Karpas-422 (cell line): ENCODE measurements at regions not wholly inside any gene's neighbourhood (a gene's known extent, or its start where the extent isn't known, plus 50 kb on each side); places are given as distances from the start of the nearest gene placed in this dataset.

Source experiments
- DNase-seq: peaks from one replicate; pipeline ENCODE4 v3.0.0-alpha.2; 2015
- H2AFZ ChIP-seq: fragments of 200-600 bp; sonication (generic); 2 replicates; pipeline ENCODE4 v1.6.1; 2014; ENCODE audit warnings: antibody characterized with exemption, low read length, mixed read lengths
- H3K27ac ChIP-seq: fragments of 200-600 bp; sonication (generic); 2 replicates; pipeline ENCODE4 v1.5.1; 2014; ENCODE audit warnings: mild to moderate bottlenecking, low read length, moderate library complexity
- H3K27me3 ChIP-seq: fragments of 200-600 bp; sonication (generic); 2 replicates; pipeline ENCODE4 v1.6.1; 2014; ENCODE audit warnings: low read length, mixed read lengths
- H3K36me3 ChIP-seq: fragments of 200-600 bp; sonication (generic); 2 replicates; pipeline ENCODE4 v1.6.1; 2014; ENCODE audit warnings: low read length, mixed read lengths; ENCODE audit not compliant: insufficient read depth
- H3K4me1 ChIP-seq: fragments of 200-600 bp; sonication (generic); 2 replicates; pipeline ENCODE4 v1.6.1; 2014; ENCODE audit warnings: mild to moderate bottlenecking, low read length, mixed read lengths
- H3K4me2 ChIP-seq: fragments of 200-600 bp; sonication (generic); 2 replicates; pipeline ENCODE4 v1.6.1; 2014; ENCODE audit warnings: low read length, low read depth, mild to moderate bottlenecking; ENCODE audit not compliant: poor library complexity, severe bottlenecking
- H3K4me3 ChIP-seq: fragments of 200-600 bp; sonication (generic); 2 replicates; pipeline ENCODE4 v1.5.1; 2014; ENCODE audit warnings: mild to moderate bottlenecking, antibody characterized with exemption, low read length, mixed read lengths
- H3K79me2 ChIP-seq: fragments of 200-600 bp; sonication (generic); 2 replicates; pipeline ENCODE4 v1.6.1; 2014; ENCODE audit warnings: mild to moderate bottlenecking, low read length, mixed read lengths
- H3K9ac ChIP-seq: fragments of 200-600 bp; sonication (generic); 2 replicates; pipeline ENCODE4 v1.6.0; 2014; ENCODE audit warnings: low read length
- H3K9me2 ChIP-seq: fragments of 200-600 bp; sonication (generic), shearing (Covaris generic); replicated peaks from 2 replicates; pipeline ENCODE4 v1.6.0; 2014; ENCODE audit warnings: mild to moderate bottlenecking, low read length, moderate library complexity; ENCODE audit not compliant: insufficient read depth
- H3K9me3 ChIP-seq: fragments of 300-700, 200-600 bp; sonication (generic); 2 replicates; pipeline ENCODE4 v1.6.1; 2014; ENCODE audit warnings: low read length, mixed read lengths
- H4K20me1 ChIP-seq: fragments of 200-600 bp; sonication (generic); 2 replicates; pipeline ENCODE4 v1.6.1; 2014; ENCODE audit warnings: mild to moderate bottlenecking, antibody characterized with exemption, low read length, low read depth; ENCODE audit not compliant: insufficient read depth

DNA sequence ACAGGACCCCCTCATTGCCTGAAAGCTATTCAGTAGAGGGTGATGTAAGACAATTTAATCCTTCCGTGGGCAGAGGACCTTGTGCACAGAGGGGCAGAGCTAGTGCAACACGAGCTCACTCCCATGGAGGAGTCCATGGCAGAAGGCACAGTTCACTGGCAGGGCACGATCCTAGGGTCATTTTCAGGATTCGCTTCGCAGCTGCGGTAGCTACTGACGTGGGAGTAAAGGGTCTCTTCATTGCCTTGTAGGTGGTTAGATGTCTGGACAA lies 207.8 kb downstream of the FOXO1 start:
- no peaks in the 10 kb centered on the region for H3K9me3 ChIP-seq
- H2AFZ ChIP-seq, result no peak overlapping the region; the same call in 1 of the 2 replicates
- H3K4me1 ChIP-seq, result peaks cover 40% of the 10 kb centered on the region
- peak overlapping the region; percentile 33 for H3K4me2 ChIP-seq
- no peak overlapping the region for H3K27ac ChIP-seq
- H3K9me2 ChIP-seq, result no peaks in the 10 kb centered on the region
- DNase-seq, result no peak
- peak overlapping the region; percentile 34; the same call in 1 of the 2 replicates for H3K4me3 ChIP-seq
- H3K79me2 ChIP-seq, result no peaks in the 10 kb centered on the region
- H3K36me3 ChIP-seq, result no peaks in the 10 kb centered on the region
- H3K9ac ChIP-seq, result 0 out of 2 replicates have a peak overlapping the region, but pooled peaks have one; percentile 7
- no peaks in the 10 kb centered on the region for H4K20me1 ChIP-seq
- H3K27me3 ChIP-seq, result no peaks in the 10 kb centered on the region

DNA sequence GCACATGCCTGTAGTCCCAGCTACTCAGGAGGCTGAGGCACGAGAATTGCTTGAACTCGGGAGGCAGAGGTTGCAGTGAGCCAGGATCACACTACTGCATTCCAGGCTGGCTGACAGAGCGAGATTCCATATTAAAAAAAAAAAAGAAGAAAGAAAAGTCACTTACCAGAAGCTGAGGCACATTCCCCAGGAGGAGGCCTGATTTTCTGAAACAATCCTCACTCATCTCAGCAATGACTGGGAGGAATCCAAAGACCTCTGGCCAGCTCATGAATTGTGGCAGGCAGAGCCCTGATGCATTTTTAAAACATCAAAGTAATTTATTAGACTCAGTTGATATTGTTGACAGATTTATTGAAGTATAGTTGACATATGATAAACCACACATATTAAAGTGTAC lies 206.3 kb downstream of the FOXO1 start:
- Histone ChIP-seq H3K79me2 (no peaks in the 10 kb centered on the region), H3K9me2 (no peaks in the 10 kb centered on the region), H3K9ac (no peak overlapping the region), H3K27me3 (no peaks in the 10 kb centered on the region), H3K36me3 (no peaks in the 10 kb centered on the region), H3K27ac (no peak overlapping the region), H4K20me1 (no peaks in the 10 kb centered on the region), H3K4me2 (no peak overlapping the region), H3K4me1 (peaks cover 55% of the 10 kb centered on the region), H3K9me3 (no peaks in the 10 kb centered on the region), H3K4me3 (no peak overlapping the region), H2AFZ (no peak overlapping the region)
- no peak for DNase-seq

DNA sequence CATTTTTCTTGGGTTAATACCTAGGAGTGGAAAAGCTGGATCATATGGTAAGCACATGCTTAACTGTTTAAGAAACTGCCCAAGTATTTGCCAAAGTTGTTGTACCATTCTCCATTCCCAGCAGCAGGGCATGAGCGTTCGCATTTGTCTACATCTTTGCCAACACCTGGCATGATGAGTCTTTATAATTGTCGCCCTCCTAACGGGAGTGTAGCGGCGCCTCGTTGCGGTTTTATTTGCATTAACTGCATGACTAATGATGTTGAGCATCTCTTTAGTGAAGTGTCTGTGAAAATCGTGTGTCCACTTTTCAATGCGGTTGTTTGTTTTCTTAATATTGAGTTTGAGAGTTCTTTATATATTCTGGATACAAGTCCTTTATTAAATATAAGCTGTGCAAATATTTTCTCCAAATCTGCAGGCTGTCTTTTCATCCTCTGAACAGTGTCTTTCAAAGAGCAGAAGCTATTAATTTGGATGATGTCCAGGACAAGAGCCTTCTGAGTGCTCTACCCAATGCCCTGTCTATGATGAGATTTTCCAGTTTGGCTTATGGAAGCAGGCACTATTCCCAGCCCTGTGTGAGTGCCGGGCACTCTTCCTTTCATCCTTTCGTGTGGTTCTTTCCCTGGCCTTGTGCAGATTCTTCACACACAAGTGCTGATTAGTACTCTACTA lies 202.0 kb downstream of the FOXO1 start:
- H3K4me3 ChIP-seq, result peak overlapping the region; percentile 36
- H3K4me1 ChIP-seq, result peaks cover 32% of the 10 kb centered on the region
- H3K4me2 ChIP-seq, result peak overlapping the region; percentile 73
- H3K9ac ChIP-seq, result peak overlapping the region; percentile 56
- no peaks in the 10 kb centered on the region for H3K36me3 ChIP-seq
- H3K9me2 ChIP-seq, result no peaks in the 10 kb centered on the region
- H3K27me3 ChIP-seq, result no peaks in the 10 kb centered on the region
- peak overlapping the region; percentile 55; the same call in 1 of the 2 replicates for H2AFZ ChIP-seq
- no peaks in the 10 kb centered on the region for H3K79me2 ChIP-seq
- peak overlapping the region; percentile 53 for H3K27ac ChIP-seq
- H4K20me1 ChIP-seq, result no peaks in the 10 kb centered on the region
- peak; percentile 89 for DNase-seq
- no peaks in the 10 kb centered on the region for H3K9me3 ChIP-seq

DNA sequence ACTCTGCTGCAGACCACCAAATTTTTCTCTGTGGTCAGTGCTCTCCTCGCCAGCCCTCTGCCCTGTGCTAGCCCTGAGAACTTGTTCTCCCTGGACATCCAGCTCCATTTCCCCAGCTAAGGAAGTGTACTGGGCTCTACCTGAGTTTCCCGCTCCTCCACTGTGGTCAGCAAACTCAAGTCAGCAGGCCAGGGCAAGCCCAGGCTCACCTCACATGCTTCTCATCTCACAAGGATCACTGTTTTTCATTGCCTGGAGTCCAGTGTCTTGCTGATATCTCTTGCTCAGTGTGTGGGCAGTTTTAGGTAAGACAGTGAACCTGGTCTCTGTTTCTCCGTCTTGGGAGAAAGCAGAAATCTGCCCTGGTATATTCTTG lies 201.4 kb downstream of the FOXO1 start:
- Histone ChIP-seq H3K36me3 (no peaks in the 10 kb centered on the region), H3K4me1 (peaks cover 29% of the 10 kb centered on the region), H3K27ac (peak overlapping the region; percentile 53), H3K9ac (peak overlapping the region; percentile 56), H3K9me3 (no peaks in the 10 kb centered on the region), H3K4me3 (peak overlapping the region; percentile 36), H3K27me3 (no peaks in the 10 kb centered on the region), H3K9me2 (no peaks in the 10 kb centered on the region), H2AFZ (peak overlapping the region; percentile 55; the same call in 1 of the 2 replicates), H3K79me2 (no peaks in the 10 kb centered on the region), H3K4me2 (peak overlapping the region; percentile 73), H4K20me1 (no peaks in the 10 kb centered on the region)
- DNase-seq, result peak; percentile 57

DNA sequence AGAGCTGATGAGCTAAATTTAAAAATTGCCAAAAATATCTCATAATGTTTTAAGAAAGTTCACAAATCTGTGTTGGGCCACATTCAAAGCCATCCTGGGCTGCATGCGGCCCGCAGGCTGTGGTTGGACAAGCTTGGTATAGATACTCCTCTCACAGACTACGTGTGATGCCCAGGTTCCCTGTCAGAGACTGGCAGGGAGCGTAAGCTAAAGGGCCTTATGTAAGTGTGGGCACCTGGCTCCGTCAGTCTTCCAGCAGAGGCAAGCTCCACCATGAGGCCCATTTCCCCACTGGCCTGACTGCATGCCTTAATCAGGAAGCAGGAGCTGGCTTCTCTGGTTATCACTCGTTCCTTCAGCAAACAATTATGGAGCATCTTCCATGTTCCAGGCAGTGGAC lies 200.2 kb downstream of the FOXO1 start:
- Histone ChIP-seq H4K20me1 (no peaks in the 10 kb centered on the region), H3K4me2 (no peak overlapping the region), H3K36me3 (no peaks in the 10 kb centered on the region), H3K9me2 (no peaks in the 10 kb centered on the region), H3K79me2 (no peaks in the 10 kb centered on the region), H3K4me3 (no peak overlapping the region), H2AFZ (no peak overlapping the region), H3K27ac (no peak overlapping the region), H3K4me1 (peaks cover 29% of the 10 kb centered on the region), H3K9me3 (no peaks in the 10 kb centered on the region), H3K9ac (no peak overlapping the region), H3K27me3 (no peaks in the 10 kb centered on the region)
- no peak for DNase-seq

DNA sequence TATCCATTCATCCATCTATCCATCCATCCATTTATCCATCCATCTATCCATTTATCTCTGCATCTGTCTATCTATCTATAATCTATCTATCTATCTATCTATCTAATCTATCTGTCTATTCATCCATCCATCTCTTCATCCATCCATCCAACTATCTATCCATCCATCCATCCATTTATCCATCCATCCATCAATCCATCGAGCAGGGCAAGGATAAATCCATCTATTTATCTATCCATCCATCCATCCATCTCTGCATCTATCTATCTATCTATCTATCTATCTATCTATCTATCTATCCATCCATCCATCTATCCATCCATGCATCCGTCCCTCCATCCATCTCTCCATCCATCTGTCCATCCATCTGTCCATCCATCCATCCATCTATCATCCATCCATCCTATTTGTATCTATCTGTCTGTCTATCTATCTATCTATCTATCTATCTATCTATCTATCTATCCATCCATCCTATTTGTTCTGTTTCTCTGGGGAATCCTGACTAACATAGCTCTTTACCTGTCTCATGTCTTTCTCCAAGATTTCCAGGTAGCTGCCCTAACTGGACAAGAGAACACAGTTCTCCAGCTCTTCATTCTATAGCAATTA lies 198.1 kb downstream of the FOXO1 start:
- H3K27ac ChIP-seq, result no peak overlapping the region
- H4K20me1 ChIP-seq, result no peaks in the 10 kb centered on the region
- no peak overlapping the region for H3K4me3 ChIP-seq
- H2AFZ ChIP-seq, result no peak overlapping the region
- H3K4me2 ChIP-seq, result no peak overlapping the region
- H3K9ac ChIP-seq, result no peak overlapping the region
- no peak for DNase-seq
- no peaks in the 10 kb centered on the region for H3K9me2 ChIP-seq
- no peaks in the 10 kb centered on the region for H3K9me3 ChIP-seq
- peaks cover 30% of the 10 kb centered on the region for H3K4me1 ChIP-seq
- H3K36me3 ChIP-seq, result no peaks in the 10 kb centered on the region
- H3K79me2 ChIP-seq, result no peaks in the 10 kb centered on the region
- no peaks in the 10 kb centered on the region for H3K27me3 ChIP-seq

DNA sequence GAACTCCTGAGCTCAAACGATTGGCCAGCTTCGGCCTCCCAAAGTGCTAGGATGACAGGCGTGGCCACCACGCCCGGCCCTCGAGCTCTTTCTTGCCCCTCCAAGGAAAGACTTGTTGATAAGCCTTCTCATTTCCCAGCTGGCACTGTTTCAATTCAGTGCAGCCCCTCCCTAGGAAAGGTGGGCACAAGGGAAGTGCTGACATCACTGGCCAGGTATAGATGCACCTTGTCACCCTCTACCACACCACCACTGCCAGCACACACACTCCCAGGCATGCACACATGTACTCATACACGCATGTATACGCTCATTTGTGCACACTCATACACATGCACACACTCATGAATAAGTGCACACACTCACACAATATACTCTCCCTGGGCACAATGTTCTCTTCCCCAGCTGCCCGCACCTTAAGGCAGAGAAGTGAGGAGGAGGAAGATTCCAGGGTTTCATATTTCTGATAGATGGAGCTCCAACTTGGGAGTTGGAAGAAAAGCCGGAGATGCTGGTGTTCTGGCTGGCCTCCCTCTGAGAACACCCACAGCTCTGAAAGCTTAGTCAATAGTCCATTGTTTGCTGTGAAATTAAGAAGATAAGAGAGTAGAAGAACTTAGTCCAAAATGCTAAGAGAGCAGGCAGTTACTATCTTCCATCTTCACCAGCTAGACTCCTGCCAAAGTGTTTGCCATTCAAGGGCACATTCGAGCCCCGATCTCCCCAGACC lies 196.7 kb downstream of the FOXO1 start:
- Histone ChIP-seq H3K9ac (no peak overlapping the region), H3K4me3 (no peak overlapping the region)

DNA sequence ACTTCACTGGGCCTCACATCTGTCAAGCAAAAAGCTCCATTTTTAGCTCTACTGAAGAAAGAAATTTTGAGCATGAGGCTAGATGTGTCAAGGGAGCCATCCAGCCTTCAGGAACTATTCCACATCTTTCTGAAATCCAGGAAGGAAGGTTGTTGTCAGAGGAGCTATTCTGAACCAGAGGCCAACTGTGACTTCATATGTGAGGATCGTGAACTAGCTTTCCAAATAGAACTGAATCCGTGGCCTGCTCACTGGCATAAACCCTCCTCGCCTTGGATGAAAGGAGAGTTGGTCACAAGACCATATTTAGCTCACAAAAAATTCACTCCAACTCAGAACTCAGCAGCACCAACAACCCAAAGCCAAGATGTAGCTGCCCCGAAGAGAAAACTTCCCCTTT lies 195.8 kb downstream of the FOXO1 start:
- Histone ChIP-seq H3K79me2 (no peaks in the 10 kb centered on the region), H4K20me1 (no peaks in the 10 kb centered on the region), H3K27me3 (no peaks in the 10 kb centered on the region), H2AFZ (no peak overlapping the region), H3K4me1 (peaks cover 6% of the 10 kb centered on the region), H3K36me3 (no peaks in the 10 kb centered on the region), H3K9ac (no peak overlapping the region), H3K9me2 (no peaks in the 10 kb centered on the region), H3K9me3 (no peaks in the 10 kb centered on the region), H3K4me2 (no peak overlapping the region), H3K27ac (no peak overlapping the region), H3K4me3 (no peak overlapping the region)
- no peak for DNase-seq

More for the DNA sequence above, 196.7 kb downstream of the FOXO1 start:
- Histone ChIP-seq H3K27me3 (no peaks in the 10 kb centered on the region), H3K79me2 (no peaks in the 10 kb centered on the region), H3K4me1 (peaks cover 16% of the 10 kb centered on the region), H2AFZ (no peak overlapping the region), H3K36me3 (no peaks in the 10 kb centered on the region), H3K4me2 (no peak overlapping the region), H3K27ac (no peak overlapping the region), H4K20me1 (no peaks in the 10 kb centered on the region), H3K9me3 (no peaks in the 10 kb centered on the region), H3K9me2 (no peaks in the 10 kb centered on the region)
- DNase-seq, result no peak
